ENCODE measurements at regions not wholly inside any gene's neighbourhood (a gene's known extent, or its start where the extent isn't known, plus 50 kb on each side); places are given as distances from the start of the nearest gene placed in this dataset.
"Not testable (repeated sequence)": the region's sequence is repeated elsewhere in the genome, so short reads cannot be mapped to it uniquely, and the experiment has no call there.

GRCh38 chr6:74000666-74001490 lies 304.9 kb downstream of the CD109 start:
- no peak for DNase-seq (ENCODE audit: low spot score)

- not testable (repeated sequence) for DNase-seq (ENCODE audit: low spot score)
Observed at GRCh38 chr6:73990609-73991238, 294.7 kb downstream of the CD109 start.

- no peak for DNase-seq (ENCODE audit: low spot score)
Observed at GRCh38 chr6:73989428-73989827, 293.4 kb downstream of the CD109 start.

- DNase-seq (ENCODE audit: low spot score): no peak
Observed at GRCh38 chr6:73985891-73986290, 289.9 kb downstream of the CD109 start.

GRCh38 chr6:73984571-73985210 lies 288.7 kb downstream of the CD109 start:
- no peak for DNase-seq (ENCODE audit: low spot score)

- no peak for DNase-seq (ENCODE audit: low spot score)
Observed at GRCh38 chr6:73983367-73983766, 287.4 kb downstream of the CD109 start.

- no peak for DNase-seq (ENCODE audit: low spot score)
Observed at GRCh38 chr6:73980096-73980495, 284.1 kb downstream of the CD109 start.

GRCh38 chr6:73978330-73978729 lies 282.3 kb downstream of the CD109 start:
- DNase-seq (ENCODE audit: low spot score): no peak

GRCh38 chr6:73972518-73972917 lies 276.5 kb downstream of the CD109 start:
- DNase-seq (ENCODE audit: low spot score): not testable (repeated sequence)

GRCh38 chr6:73969971-73970970 lies 274.3 kb downstream of the CD109 start:
- no peak for DNase-seq (ENCODE audit: low spot score)

GRCh38 chr6:73968221-73968757 lies 272.3 kb downstream of the CD109 start:
- no peak for DNase-seq (ENCODE audit: low spot score)

GRCh38 chr6:73965539-73966029 lies 269.6 kb downstream of the CD109 start:
- DNase-seq (ENCODE audit: low spot score): no peak

- DNase-seq (ENCODE audit: low spot score): no peak
Observed at GRCh38 chr6:73964241-73964854, 268.3 kb downstream of the CD109 start.

- DNase-seq (ENCODE audit: low spot score): no peak
Observed at GRCh38 chr6:73962884-73963283, 266.9 kb downstream of the CD109 start.

- DNase-seq (ENCODE audit: low spot score): no peak
Observed at GRCh38 chr6:73956305-73956704, 260.3 kb downstream of the CD109 start.

GRCh38 chr6:73955800-73956199 lies 259.8 kb downstream of the CD109 start:
- DNase-seq (ENCODE audit: low spot score): no peak

- DNase-seq (ENCODE audit: low spot score): no peak
Observed at GRCh38 chr6:73954881-73955280, 258.9 kb downstream of the CD109 start.

GRCh38 chr6:73951183-73951582 lies 255.2 kb downstream of the CD109 start:
- DNase-seq (ENCODE audit: low spot score): no peak

- no peak for DNase-seq (ENCODE audit: low spot score)
Observed at GRCh38 chr6:73943930-73944652, 248.1 kb downstream of the CD109 start.

- DNase-seq (ENCODE audit: low spot score): no peak
Observed at GRCh38 chr6:73943411-73943810, 247.4 kb downstream of the CD109 start.

Data from hematopoietic multipotent progenitor cell treated with erythropoietin and hydrocortisone succinate and interleukin-3 and kit ligand, for 15 days (in vitro differentiated cells).